Activated naive CD4-positive, alpha-beta T cell treated with anti-CD3 and anti-CD28 coated beads, Interleukin-2, amount 50 U/mL, for 72 hours (primary cell): ENCODE measurements at regions not wholly inside any gene's neighbourhood (a gene's known extent, or its start where the extent isn't known, plus 50 kb on each side); places are given as distances from the start of the nearest gene placed in this dataset.
A peak's percentile ranks its signal among the peaks of the same experiment; 100 is the strongest.
"Not testable (repeated sequence)": the region's sequence is repeated elsewhere in the genome, so short reads cannot be mapped to it uniquely, and the experiment has no call there.

Experiments used
- ATAC-seq, 2 donors: fragments of 150-1000 bp; cut with Tn5 transposase; 2 replicates each; pipeline ENCODE4 v1.10.0; 2021; ENCODE audit warnings: mild to moderate bottlenecking in 2 of 2, moderate library complexity in 2 of 2
- DNase-seq, 2 donors: peaks; one replicate each; pipeline ENCODE4 v3.0.0; 2021 to 2022; ENCODE audit warnings: low spot score in 2 of 2
- H3K27ac Mint-ChIP-seq, 2 donors: one replicate each; pipeline ENCODE4 v1.8.0; 2022; ENCODE audit warnings: mild to moderate bottlenecking in 2 of 2, mixed read lengths in 2 of 2
- H3K36me3 Mint-ChIP-seq, 2 donors: one replicate each; pipeline ENCODE4 v1.8.0; 2022; ENCODE audit warnings: mixed read lengths in 2 of 2
- H3K9me3 Mint-ChIP-seq, 2 donors: one replicate each; pipeline ENCODE4 v1.8.0; 2022; ENCODE audit warnings: mixed read lengths in 2 of 2

DNA sequence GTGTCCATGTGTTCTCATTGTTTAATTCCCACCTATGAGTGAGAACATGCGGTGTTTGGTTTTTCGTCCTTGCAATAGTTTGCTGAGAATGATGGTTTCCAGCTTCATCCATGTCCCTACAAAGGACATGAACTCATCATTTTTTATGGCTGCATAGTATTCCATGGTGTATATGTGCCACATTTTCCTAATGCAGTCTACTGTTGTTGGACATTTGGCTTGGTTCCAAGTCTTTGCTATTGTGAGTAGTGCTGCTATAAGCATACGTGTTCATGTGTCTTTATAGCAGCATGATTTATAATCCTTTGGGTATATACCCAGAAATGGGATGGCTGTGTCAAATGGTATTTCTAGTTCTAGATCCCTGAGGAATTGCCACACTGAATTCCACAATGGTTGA lies 144.1 kb upstream of the CCZ1B start:
- not testable (repeated sequence) for H3K9me3 Mint-ChIP-seq, ATAC-seq, H3K36me3 Mint-ChIP-seq, DNase-seq, H3K27ac Mint-ChIP-seq

DNA sequence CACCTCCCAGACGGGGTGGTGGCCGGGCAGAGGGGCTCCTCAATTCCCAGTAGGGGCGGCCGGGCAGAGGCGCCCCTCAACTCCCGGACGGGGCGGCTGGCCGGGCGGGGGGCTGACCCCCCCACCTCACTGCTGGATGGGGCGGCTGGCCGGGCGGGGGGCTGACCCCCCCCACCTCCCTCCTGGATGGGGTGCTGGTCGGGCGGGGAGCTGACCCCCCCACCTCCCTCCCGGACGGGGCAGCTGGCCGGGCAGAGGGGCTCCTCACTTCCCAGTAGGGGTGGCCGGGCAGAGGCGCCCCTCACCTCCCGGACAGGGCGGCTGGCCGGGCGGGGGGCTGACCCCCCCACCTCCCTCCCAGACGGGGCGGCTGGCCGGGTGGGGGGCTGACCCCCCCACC lies 148.8 kb upstream of the CCZ1B start:
- H3K36me3 Mint-ChIP-seq, ATAC-seq, H3K27ac Mint-ChIP-seq, H3K9me3 Mint-ChIP-seq, DNase-seq: not testable (repeated sequence)

DNA sequence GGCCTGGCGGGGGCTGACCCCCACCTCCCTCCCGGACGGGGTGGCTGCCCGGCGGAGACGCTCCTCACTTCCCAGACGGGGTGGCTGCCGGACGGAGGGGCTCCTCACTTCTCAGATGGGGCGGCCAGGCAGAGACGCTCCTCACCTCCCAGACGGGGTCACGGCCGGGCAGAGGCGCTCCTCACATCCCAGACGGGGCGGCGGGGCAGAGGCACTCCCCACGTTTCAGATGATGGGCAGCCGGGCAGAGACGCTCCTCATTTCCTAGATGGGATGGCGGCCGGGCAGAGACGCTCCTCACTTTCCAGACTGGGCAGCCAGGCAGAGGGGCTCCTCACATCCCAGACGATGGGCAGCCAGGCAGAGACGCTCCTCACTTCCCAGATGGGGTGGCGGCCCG lies 149.3 kb upstream of the CCZ1B start:
- H3K9me3 Mint-ChIP-seq, DNase-seq, ATAC-seq, H3K27ac Mint-ChIP-seq, H3K36me3 Mint-ChIP-seq: not testable (repeated sequence)

DNA sequence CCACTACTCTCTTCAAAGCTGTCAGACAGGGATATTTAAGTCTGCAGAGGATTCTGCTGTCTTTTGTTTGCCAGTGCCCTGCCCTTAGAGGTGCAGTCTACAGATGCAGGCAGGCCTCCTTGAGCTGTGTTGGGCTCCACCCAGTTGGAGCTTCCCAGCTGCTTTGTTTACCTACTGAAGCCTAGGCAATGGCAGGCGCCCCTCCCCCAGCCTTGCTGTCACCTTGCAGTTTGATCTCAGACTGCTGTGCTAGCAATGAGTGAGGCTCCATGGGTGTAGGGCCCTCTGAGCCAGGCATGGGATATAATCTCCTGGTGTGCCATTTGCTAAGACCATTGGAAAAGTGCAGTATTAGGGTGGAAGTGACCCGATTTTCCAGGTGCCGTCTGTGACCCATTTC lies 151.3 kb upstream of the CCZ1B start:
- H3K9me3 Mint-ChIP-seq, H3K36me3 Mint-ChIP-seq, DNase-seq, ATAC-seq, H3K27ac Mint-ChIP-seq: not testable (repeated sequence)

DNA sequence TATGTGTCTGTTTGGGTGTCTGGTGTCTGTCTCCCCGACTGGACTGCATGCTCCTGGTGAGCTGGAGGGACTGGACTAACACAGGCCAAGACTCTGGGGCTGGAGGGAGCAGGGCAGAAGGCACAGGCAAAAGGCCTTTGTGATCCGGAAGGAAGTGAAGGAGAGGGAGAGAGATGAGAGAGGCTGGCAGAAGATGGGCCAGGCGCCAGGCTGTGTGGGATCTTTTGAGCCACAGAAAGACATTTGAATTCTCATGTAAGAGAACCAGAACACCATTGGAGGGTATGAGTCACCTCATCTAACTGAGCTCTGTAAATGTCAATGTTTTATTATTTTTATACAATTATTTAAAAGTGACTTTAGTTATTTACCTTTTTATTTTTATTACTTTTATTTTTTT lies 152.3 kb upstream of the CCZ1B start:
- ATAC-seq, H3K9me3 Mint-ChIP-seq, H3K27ac Mint-ChIP-seq: not testable (repeated sequence)

DNA sequence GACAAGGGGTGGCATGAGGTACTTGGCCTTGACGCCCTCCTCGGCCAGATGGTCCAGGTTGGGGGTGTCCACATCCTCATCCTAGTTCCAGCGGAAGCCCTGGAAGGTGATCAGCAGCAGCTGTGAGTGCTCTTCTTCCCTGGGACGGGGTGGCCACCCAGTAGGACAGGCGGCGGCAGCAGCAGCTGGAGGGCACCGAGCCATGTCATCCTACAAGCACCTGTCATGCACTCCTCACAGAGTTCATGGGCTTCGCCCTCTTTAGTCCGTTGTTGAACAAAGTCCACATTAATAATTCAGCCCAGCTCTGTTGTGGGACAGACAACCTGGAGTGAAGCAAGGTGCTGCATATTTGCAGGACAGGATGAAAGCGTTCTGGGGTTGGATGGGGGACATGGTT lies 153.4 kb upstream of the CCZ1B start:
- not testable (repeated sequence) for H3K27ac Mint-ChIP-seq, DNase-seq, H3K9me3 Mint-ChIP-seq, ATAC-seq, H3K36me3 Mint-ChIP-seq

More for the DNA sequence above, 152.3 kb upstream of the CCZ1B start:
- not testable (repeated sequence) for DNase-seq, H3K36me3 Mint-ChIP-seq

DNA sequence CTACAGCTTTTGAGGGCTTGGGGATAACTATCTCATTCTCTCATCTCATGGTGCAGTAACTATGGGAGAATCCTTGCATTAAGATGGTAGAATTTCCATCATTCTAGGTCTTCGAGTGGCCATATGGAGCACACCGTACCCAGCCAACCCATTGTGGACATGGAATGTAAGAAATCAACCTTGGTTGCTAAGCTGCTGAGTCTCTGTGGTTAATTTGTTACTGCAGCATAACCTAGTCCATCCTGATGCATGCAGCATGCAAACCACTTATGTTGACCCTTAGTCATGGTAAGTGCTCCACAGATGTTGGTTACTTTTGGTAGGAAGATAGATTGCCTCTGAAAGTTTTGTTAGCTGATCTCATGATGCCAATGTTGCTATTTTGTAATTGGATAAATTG lies 156.3 kb upstream of the CCZ1B start:
- not testable (repeated sequence) for H3K36me3 Mint-ChIP-seq, H3K27ac Mint-ChIP-seq, ATAC-seq, DNase-seq
- peaks cover 4 to 11% of the 10 kb centered on the region in 2 donors for H3K9me3 Mint-ChIP-seq

DNA sequence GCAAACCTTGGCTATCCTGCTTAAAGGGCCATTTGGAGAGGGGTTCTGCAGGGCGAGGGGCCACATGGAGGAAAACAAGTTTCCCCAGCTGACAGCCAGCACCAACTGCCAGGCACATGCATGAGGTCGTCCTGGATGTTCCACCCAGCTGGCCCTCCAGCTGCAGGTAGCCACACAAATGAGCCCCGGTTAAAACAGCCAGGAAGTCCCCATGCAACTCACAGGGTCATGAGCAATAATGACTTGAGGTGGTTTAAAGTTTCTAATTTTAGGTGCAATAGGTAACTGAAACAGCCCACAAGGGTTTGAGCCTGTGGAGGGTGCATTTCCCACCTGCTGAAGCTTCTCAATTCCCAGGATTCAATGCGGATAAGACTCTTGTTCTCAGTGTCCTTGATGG lies 160.8 kb upstream of the CCZ1B start:
- H3K27ac Mint-ChIP-seq, H3K36me3 Mint-ChIP-seq, DNase-seq, ATAC-seq, H3K9me3 Mint-ChIP-seq: not testable (repeated sequence)

DNA sequence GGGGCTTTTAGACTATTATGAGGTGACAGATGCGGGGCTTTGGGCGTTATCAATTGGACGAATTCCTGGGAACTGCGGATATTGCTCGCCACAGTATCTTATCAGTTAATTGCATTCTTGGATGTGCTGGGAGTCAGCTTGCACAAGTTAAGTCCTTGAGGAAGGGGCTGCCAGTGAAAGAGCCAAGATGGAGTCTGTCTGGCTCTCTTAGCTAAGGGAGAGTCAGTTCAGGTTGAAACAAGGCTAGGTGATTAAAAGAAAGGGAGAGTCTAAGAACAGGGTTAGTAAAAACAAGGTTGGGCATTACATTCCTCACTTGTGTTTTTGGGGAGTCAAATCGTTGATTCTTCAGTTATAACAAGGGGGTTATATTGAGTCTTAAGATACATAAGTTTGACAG lies 162.5 kb upstream of the CCZ1B start:
- H3K36me3 Mint-ChIP-seq, H3K27ac Mint-ChIP-seq, DNase-seq, H3K9me3 Mint-ChIP-seq, ATAC-seq: not testable (repeated sequence)

DNA sequence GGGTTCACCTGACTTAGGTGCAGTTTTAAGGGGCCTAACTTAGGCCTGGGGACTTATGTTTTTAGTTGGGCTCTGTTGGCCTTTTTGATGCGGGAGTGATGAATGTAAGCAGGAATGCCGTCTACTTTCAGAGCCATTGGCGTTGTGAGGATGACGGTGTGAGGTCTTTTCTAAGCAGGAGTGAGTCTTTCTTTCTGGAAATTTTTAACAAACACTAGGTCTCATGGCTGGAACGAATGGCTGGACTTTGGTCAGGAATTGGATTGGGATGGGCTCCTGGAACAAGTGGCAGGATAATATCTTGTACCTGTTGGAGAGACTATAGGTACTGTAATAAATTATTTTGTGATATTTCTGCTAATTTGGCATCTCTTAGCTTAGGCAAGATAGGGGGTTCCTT lies 163.9 kb upstream of the CCZ1B start:
- H3K36me3 Mint-ChIP-seq, H3K27ac Mint-ChIP-seq, ATAC-seq: not testable (repeated sequence)

DNA sequence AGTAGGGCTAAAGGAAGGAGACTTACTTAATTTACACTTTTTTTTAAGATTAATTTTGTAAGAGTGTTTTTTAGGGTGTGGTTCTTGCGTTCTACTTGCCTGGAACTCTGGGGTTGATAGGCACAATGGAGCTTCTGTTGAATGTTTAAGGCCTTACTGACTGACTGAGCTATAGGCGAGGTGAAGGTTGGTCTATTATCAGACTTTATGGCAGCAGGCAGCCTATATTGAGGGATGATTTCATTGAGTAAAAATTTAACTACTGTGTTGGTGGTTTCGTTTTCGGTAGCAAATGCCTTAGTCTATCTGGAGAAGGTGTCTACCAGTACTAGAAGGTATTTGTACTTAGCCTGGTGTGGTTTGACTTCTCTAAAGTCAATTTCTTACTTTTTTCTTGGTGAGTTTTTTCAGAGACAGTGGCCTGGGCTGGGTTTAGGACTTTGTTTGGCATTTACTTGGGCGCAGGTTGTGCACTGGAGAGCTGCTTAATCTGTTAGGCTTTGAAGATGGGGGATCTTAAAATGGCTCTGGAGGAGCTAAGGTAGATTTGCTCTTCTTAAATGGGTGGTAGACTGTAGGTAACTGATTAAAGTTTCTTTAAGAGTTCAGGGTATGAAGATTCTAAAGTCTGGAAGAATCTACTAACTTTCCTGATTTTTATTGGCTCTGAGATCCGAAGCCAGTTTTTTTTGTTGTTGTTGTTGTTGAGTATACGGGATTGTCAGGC lies 164.5 kb upstream of the CCZ1B start:
- ATAC-seq, DNase-seq, H3K9me3 Mint-ChIP-seq, H3K36me3 Mint-ChIP-seq: not testable (repeated sequence)
- H3K27ac Mint-ChIP-seq: peak overlapping the region; percentile 38 to 52

More for the DNA sequence above, 163.9 kb upstream of the CCZ1B start:
- not testable (repeated sequence) for H3K9me3 Mint-ChIP-seq, DNase-seq

DNA sequence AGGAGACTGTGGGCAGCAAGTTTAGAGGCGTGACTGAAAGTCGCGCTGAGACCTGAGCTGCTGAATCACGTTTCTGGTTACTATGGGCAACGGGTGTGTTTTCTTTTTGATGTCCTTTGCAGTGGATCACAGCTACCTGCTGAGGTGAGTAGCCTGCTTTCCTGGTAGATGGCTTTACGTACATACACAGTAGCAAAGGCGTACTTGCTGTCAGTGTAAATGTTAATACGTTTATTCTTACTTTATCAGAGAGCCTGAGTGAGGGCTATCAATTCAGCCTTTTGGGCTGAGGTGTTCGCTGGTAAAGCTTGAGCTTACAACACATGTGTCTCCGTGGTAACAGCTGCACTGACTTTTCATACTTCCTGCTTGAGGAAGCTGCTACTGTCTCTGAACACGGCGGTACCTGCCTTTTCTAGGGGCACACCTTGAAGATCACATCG lies 165.1 kb upstream of the CCZ1B start:
- peak overlapping the region; percentile 52 to 72 for H3K27ac Mint-ChIP-seq
- DNase-seq: peak in 1 of 2 donors; percentile 40
- ATAC-seq, H3K36me3 Mint-ChIP-seq, H3K9me3 Mint-ChIP-seq: not testable (repeated sequence)

DNA sequence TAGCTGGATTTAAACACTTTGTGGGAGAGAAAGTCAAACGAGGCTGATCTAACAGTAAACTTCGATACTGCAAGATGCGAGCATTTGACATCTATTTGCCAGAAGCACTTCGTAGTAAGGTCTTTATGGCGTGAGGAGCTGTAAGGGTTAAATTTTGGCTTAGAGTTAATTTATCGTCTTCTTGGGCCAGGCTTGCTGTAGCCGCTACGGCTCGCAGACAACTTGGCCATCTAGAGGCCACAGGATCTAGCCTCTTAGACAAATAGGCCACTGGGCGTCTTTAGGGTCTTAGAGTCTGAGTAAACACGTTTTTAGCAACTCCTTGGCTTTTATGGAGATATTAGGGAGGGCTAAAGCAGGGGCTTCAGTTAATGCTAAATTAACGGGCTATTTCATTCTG lies 165.6 kb upstream of the CCZ1B start:
- peak overlapping the region; percentile 52 to 72 for H3K27ac Mint-ChIP-seq
- H3K36me3 Mint-ChIP-seq, H3K9me3 Mint-ChIP-seq, ATAC-seq, DNase-seq: not testable (repeated sequence)

DNA sequence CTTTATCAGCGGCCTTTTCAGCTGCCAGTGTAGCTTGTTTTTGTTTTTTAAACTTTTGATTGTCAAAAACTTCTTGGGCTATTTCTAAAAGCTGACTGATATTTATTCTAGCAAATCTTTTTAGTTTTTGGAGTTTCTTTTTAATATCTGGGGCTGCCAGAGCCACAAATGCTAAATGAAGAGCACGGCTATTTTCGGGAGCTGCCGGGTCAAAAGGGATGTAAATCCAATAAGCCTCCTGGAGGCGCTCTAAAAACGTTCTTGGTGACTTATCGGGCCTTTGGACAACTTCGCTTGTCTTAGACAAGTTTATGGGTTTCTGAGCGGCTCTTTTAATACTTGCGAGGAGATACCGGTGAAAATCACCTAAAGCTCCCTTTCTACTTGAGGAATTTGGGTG lies 166.1 kb upstream of the CCZ1B start:
- H3K27ac Mint-ChIP-seq, ATAC-seq, DNase-seq, H3K9me3 Mint-ChIP-seq, H3K36me3 Mint-ChIP-seq: not testable (repeated sequence)

DNA sequence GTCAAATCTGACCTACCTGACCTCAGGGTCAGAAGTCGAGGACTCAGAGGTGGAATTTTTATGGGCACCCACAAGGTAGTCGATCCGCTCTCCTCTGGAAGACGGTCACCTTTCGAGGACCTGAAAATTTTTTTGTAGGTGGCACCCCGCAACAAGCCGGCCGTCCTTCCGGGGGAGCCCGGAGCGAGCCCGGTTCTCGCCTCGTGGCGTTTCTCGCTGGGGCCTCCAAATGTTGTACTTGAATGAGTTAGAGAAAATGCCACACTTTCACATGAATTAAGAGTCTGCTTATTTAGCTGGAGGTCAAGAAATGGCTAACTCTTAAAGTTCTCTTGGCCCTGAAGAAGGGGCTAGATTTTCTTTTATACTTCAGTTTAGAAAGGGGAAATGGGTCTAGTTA lies 169.0 kb upstream of the CCZ1B start:
- H3K9me3 Mint-ChIP-seq, H3K36me3 Mint-ChIP-seq, ATAC-seq, DNase-seq, H3K27ac Mint-ChIP-seq: not testable (repeated sequence)

DNA sequence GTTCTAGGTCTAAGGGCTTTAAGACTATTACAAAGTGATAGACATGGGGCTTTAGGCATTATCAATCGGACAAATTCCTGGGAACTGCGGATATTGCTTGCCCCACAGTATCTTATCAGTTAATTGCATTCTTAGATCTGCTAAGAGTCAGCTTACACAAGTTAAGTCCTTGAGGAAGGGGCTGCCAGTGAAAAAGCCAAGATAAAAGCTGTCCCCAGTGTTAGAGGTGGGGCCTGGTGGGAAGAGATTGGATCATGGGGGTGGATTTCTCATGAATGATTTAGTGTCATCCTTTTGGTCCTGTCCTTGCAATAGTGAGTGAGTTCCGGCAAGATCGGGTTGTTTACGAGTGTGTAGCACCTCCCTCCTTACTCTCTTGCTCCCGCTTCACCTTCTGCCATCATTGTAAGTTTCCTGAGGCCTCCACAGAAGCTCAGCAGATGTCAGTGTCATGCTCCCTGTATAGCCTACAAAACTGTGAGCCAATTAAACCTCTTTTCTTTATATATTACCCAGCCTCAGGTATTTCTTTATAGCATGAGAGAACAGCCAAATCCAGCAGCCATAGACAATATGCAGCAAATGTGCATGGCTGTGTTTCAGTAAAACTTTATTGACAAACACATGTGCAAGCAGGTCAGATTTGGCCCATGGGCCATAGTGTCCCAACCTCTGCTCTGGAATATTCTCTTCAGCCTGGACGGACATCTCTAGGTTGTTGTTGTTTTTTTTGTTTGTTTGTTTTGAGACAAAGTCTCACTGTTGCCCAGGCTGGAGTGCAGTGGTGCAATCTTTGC lies 169.6 kb upstream of the CCZ1B start:
- not testable (repeated sequence) for H3K27ac Mint-ChIP-seq, H3K36me3 Mint-ChIP-seq, ATAC-seq, H3K9me3 Mint-ChIP-seq, DNase-seq

DNA sequence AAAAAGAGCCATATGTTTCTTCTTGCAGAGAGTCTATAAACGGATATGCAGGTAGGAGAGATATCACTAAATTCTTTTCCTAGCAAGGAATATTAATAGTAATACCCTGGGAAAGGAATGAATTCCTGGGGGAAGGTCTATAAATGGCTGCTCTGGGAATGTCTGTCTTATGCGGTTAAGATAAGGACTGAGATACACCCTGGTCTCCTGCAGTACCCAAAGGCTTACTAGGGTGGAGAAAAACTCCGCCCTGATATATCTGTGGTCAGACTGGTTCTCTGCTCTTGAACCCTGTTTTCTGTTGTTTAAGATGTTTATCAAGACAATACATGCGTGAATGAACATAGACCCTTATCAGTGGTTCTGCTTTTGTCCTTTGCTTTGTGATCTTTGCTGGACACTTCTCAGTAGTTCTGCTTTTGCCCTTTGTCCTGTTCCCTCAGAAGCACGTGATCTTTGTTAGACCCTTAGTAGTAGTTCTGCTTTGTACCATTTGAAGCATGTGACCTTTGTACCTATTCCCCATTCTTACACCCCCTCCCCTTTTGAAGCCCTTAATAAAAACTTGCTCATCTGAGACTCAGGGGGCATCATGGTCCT lies 173.1 kb upstream of the CCZ1B start:
- not testable (repeated sequence) for H3K36me3 Mint-ChIP-seq, DNase-seq, H3K27ac Mint-ChIP-seq, H3K9me3 Mint-ChIP-seq, ATAC-seq
